OCI-LY3 (cell line): ENCODE measurements at regions not wholly inside any gene's neighbourhood (a gene's known extent, or its start where the extent isn't known, plus 50 kb on each side); places are given as distances from the start of the nearest gene placed in this dataset.

Experiments used
- CTCF ChIP-seq: fragments of 200-600, 300-600 bp; sonication (generic); IDR thresholded peaks from 2 replicates; pipeline ENCODE4 v1.5.1; 2014; ENCODE audit warnings: antibody characterized with exemption, low read length, low read depth
- EZH2phosphoT487 ChIP-seq: fragments of 200-600 bp; shearing (Covaris generic); IDR thresholded peaks from 2 replicates; pipeline ENCODE4 v1.6.1; 2018; ENCODE audit warnings: antibody characterized with exemption, mixed run types, low read depth

GRCh38 chr15:36406911-36407310 lies 172.5 kb upstream of the CDIN1 start:
- TF ChIP-seq CTCF: no peak
- TF ChIP-seq EZH2phosphoT487: no peak
